ENCODE measurements at regions not wholly inside any gene's neighbourhood (a gene's known extent, or its start where the extent isn't known, plus 50 kb on each side); places are given as distances from the start of the nearest gene placed in this dataset.

DNA sequence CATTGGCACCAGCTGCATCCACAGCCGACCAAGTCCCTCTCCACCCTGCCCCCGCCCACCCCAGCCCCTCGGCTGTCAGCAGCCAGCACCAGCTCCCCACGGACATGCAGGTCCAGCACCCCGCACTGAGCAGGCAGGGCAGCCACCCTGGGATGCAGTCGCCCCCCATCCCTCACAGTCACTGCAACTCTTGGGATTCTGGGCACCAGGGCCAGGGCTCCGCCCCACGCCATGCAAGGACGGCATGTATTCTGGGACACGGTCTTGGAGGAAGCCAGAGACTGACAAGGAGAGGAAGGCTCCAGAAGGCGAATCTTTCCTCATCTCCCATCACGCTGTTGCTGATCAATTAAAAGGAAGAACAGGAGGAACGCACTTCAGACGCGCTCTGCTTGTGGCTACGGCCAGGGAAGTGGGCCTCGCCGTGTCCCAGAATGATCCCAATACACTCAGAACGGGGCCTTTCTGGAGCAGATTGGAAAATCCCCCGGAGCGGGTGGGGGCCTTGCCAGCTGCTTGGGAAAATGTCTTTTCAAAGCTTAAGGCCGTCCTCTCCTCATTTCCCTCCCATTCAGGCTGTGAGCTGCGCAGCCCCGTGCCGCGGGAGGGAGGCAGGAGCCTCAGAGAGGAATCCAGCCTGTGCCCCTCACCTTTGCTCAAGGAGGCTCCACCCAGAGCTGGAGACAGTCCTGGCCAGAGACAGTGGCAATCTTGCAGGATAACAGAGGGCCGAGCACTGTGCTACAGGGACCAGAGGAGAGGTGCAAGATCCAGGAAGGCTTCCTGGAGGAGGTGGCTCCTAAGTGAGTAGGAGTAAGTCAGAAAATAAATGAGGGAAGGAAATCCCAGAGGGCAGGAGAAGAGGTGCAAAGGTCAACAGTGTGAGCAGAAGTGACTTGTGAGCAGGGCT, 54.1 kb upstream of the DIO3 start:
- Histone ChIP-seq H2AFZ (ENCODE audit: low read depth, low read length) (no peak overlapping the region), H4K20me1 (ENCODE audit: insufficient read depth, low read length) (no peaks in the 10 kb centered on the region), H3K79me2 (ENCODE audit: insufficient read depth, low read length) (no peaks in the 10 kb centered on the region), H3K4me1 (ENCODE audit: insufficient read depth, low read length) (no peaks in the 10 kb centered on the region), H3K4me2 (ENCODE audit: low read length) (no peak overlapping the region), H3K36me3 (ENCODE audit: insufficient read depth, low read length) (no peaks in the 10 kb centered on the region), H3K9me3 (ENCODE audit: insufficient read depth, low read depth, low read length) (peaks cover 3% of the 10 kb centered on the region), H3K4me3 (ENCODE audit: insufficient read depth, low read depth, low read length) (no peak overlapping the region), H3K9ac (ENCODE audit: low read length) (no peak overlapping the region), H3K27me3 (ENCODE audit: insufficient read depth, low read length) (no peaks in the 10 kb centered on the region), H3K27ac (ENCODE audit: low read depth, low read length) (no peak overlapping the region)
- no peaks in the 10 kb centered on the region for H3K4me1 Mint-ChIP-seq (ENCODE audit: low read depth, unreplicated experiment)
- H3K9me3 Mint-ChIP-seq (ENCODE audit: unreplicated experiment), result peaks cover 4% of the 10 kb centered on the region
- TF ChIP-seq EZH2 (IDR thresholded peaks at IDR 0.05; ENCODE audit: insufficient read depth, low read length), result no peak
- TF ChIP-seq, protein P1, sequence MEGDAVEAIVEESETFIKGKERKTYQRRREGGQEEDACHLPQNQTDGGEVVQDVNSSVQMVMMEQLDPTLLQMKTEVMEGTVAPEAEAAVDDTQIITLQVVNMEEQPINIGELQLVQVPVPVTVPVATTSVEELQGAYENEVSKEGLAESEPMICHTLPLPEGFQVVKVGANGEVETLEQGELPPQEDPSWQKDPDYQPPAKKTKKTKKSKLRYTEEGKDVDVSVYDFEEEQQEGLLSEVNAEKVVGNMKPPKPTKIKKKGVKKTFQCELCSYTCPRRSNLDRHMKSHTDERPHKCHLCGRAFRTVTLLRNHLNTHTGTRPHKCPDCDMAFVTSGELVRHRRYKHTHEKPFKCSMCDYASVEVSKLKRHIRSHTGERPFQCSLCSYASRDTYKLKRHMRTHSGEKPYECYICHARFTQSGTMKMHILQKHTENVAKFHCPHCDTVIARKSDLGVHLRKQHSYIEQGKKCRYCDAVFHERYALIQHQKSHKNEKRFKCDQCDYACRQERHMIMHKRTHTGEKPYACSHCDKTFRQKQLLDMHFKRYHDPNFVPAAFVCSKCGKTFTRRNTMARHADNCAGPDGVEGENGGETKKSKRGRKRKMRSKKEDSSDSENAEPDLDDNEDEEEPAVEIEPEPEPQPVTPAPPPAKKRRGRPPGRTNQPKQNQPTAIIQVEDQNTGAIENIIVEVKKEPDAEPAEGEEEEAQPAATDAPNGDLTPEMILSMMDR (IDR thresholded peaks at IDR 0.05; ENCODE audit: insufficient read depth, low read depth, low read length), result no peak
- peaks cover 49% of the 10 kb centered on the region for H3K27me3 Mint-ChIP-seq (ENCODE audit: low read depth, unreplicated experiment)
- no peak overlapping the region for H3K4me3 Mint-ChIP-seq (ENCODE audit: unreplicated experiment)
- peak overlapping the region; percentile 44 for H3K27ac Mint-ChIP-seq (ENCODE audit: unreplicated experiment)
- no peak for FAIRE-seq
- peaks cover 3% of the 10 kb centered on the region for H3K36me3 Mint-ChIP-seq (ENCODE audit: low read depth, unreplicated experiment)
- DNase-seq (ENCODE audit: low read depth), result no peak

DNA sequence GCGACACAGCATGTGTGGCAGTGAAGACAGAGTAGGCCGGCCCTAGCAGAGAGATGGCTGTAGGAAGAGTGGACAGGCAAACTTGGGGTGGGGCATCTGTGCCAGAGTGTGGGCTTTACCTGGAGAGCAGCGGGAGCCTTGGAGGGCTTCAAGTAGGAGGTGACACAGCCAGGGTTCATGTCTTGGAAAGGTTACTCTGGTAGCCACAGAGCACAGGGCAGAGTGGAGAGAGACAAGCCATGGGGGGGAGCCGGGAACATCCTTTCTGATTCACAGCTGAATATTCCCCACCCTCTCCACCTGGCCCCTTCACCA, 53.5 kb upstream of the DIO3 start:
- Mint-ChIP-seq H3K4me1 (ENCODE audit: low read depth, unreplicated experiment) (no peaks in the 10 kb centered on the region), H3K36me3 (ENCODE audit: low read depth, unreplicated experiment) (peaks cover 3% of the 10 kb centered on the region), H3K27ac (ENCODE audit: unreplicated experiment) (peak overlapping the region; percentile 44), H3K4me3 (ENCODE audit: unreplicated experiment) (no peak overlapping the region), H3K27me3 (ENCODE audit: low read depth, unreplicated experiment) (peaks cover 45% of the 10 kb centered on the region), H3K9me3 (ENCODE audit: unreplicated experiment) (peaks cover 4% of the 10 kb centered on the region)
- H3K27me3 ChIP-seq (ENCODE audit: insufficient read depth, low read length), result no peaks in the 10 kb centered on the region
- no peak overlapping the region for H3K27ac ChIP-seq (ENCODE audit: low read depth, low read length)
- H3K79me2 ChIP-seq (ENCODE audit: insufficient read depth, low read length), result no peaks in the 10 kb centered on the region
- H3K9ac ChIP-seq (ENCODE audit: low read length), result no peak overlapping the region
- TF ChIP-seq, protein P1 (IDR thresholded peaks at IDR 0.05; ENCODE audit: insufficient read depth, low read depth, low read length), result no peak
- TF ChIP-seq EZH2 (IDR thresholded peaks at IDR 0.05; ENCODE audit: insufficient read depth, low read length), result no peak
- DNase-seq (ENCODE audit: low read depth) (no peak), FAIRE-seq (no peak)
- no peaks in the 10 kb centered on the region for H3K36me3 ChIP-seq (ENCODE audit: insufficient read depth, low read length)
- peaks cover 3% of the 10 kb centered on the region for H3K9me3 ChIP-seq (ENCODE audit: insufficient read depth, low read depth, low read length)
- no peak overlapping the region for H3K4me2 ChIP-seq (ENCODE audit: low read length)
- no peaks in the 10 kb centered on the region for H4K20me1 ChIP-seq (ENCODE audit: insufficient read depth, low read length)
- no peaks in the 10 kb centered on the region for H3K4me1 ChIP-seq (ENCODE audit: insufficient read depth, low read length)
- H3K4me3 ChIP-seq (ENCODE audit: insufficient read depth, low read depth, low read length), result no peak overlapping the region
- H2AFZ ChIP-seq (ENCODE audit: low read depth, low read length), result no peak overlapping the region

Data from astrocyte (in vitro differentiated cells and primary cell).